Left renal cortex interstitium (tissue), 4 donors: ENCODE measurements at regions not wholly inside any gene's neighbourhood (a gene's known extent, or its start where the extent isn't known, plus 50 kb on each side); places are given as distances from the start of the nearest gene placed in this dataset.

Experiments
- DNase-seq, 4 donors: peaks; one replicate each; pipeline ENCODE4 v3.0.0-alpha.2; 2013; ENCODE audit warnings: low read depth in 4 of 4, low spot score in 2 of 4, missing footprints in 1 of 4

DNA sequence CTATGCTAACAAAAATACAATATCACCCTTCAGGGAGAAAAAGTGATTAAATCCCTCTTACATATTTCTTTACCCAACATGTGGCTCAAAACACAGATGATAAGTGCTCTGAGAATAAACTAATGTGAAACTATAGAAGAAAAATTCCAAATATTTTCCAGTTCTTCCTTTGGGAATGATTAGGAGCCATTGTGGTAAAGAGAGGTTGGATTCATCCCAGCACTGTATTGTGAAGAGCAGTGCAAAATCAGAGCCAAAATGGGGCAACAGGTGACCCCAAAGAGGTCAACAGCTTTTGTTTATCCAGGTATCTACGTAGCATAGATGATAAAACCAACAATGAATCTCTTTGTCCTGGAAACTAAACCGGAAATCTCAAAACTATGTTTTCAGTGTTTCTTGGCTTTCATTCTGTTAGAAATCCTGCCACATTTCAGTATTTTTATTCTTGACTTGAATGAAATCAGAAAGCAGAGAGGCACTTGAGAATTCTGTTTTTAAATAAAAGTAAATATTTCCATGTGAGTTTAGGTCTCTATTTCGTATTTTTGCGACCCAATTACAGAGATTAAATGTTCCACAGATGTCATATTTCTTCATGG, 120.4 kb upstream of the FST start:
- DNase-seq = no peak

DNA sequence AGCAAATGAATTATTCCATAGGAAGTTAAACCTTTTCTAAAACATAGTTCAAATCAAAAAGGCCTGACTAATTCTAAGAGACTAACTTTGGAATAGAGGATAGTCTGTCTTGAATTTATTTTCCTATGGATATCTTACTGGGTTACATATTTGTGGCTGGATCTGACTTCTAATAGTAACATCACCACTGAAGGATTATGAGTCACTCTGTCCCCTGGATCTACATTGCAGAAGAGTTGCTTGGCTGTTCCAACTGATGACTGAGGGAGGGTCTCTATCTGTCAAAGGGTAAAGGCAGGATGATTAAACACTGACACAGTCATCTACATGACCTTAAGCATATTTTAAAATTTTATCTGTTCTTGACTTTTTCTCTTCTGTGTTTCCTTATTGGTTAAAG, 119.6 kb upstream of the FST start:
- no peak for DNase-seq

DNA sequence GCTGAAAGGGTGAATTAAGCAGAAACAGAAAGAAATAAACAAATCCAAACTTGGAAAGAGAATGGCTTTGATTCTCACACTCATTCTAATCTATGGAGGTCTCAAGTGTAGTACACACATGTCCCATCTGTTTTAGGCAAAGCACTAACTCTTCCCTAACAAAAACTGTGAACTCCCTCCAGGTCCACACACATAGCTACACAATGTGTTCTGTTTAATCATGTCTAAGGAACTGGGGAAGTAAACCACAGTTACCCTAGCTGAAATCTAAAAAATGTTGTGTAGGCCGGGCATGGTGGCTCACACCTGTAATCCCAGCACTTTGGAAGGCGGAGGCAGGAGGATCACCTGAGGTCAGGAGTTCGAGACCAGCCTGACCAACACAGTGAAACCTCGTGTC, 118.7 kb upstream of the FST start:
- no peak for DNase-seq

DNA sequence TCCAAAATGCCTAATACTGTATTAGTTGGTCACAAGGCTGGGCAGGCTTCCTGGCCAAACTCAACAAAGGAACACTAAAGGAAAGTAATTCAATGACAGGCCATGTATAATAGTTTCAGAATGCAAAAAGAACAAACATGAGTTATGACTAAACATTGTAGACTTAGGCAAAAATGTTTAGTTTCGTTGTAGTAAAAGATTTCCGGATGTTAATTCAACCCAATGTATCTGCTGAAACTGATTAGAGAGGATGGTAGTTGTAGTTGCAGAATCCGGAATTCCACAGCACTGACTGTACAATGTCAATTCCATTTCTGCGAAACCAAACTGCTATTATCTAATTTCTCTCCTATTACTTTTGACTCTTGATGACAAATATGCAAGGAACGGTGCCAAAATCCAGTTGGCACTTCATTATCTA, 117.9 kb upstream of the FST start:
- no peak for DNase-seq

DNA sequence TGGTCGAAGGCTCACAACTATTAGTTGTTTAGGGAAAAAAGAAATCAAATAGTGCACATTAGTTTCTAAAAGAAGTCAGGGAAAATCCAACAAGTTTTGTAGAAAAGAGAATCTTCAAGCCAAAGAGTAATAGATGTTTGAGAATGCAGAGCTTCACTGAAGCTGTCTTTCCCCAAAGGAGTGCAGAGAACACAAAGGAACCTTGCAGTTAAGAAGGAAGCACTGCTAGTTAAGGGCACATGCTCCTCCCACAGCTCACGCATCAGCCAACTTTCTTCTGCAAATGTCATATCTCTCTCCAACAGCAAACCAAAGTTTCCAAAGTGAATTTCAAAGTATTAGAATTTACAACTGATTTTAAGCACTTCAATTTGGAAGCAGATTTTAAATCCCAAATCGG, 116.4 kb upstream of the FST start:
- DNase-seq = no peak

DNA sequence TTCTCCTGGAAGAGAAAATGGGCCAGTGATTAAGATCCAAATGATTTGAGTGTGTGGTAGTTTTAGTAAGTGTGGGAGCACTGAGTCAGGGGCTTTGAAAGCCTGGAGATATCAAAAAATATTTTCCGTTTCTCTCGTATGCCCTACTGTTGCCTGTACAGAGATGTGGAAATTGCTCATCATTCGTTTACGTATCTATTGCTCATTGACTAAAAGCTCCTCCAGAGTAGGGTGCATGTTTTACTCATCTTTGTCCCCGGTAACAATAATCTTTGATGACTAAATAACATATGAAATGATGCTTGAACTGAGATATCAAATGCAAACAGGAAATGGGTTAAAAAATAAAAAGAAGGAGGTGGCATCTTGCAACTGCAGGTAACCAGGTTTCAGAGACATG, 114.2 kb upstream of the FST start:
- DNase-seq = no peak

DNA sequence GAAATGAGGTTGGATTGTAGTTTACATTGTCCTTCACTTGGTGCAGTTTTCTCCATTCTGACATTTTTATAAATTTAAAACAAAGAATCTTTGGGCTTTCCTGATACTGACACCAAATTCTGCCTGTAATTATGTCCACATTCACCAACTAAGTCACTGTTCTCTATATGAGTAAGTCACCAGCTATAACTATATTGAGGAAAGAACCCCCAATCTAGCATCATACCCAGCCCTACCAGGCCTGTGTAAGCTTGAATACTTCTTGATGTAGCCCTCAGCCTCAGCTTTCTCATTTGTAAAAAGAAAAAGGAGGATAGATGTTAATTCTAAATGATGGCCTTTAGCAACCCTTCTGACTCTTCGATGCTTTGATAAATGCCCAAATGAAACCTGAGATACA, 112.7 kb upstream of the FST start:
- no peak for DNase-seq

DNA sequence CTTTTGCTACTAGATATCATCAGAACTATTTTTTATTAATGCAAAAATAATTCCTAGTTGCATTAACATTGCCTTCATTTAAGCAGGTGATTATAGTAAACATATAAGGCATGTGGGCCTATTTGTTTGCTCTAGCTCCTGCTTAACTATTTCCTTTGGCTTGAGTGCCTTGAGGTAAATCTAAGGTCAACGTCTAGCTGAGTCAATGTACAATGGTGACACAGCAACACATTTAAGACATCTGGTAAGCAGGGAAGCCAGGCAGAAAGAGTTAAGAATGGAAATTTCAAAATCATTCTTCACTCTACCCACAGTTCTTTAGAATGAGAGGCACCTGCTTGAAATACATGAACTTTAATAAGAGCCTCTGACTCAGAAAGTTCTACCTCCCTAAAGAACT, 111.9 kb upstream of the FST start:
- DNase-seq = no peak

DNA sequence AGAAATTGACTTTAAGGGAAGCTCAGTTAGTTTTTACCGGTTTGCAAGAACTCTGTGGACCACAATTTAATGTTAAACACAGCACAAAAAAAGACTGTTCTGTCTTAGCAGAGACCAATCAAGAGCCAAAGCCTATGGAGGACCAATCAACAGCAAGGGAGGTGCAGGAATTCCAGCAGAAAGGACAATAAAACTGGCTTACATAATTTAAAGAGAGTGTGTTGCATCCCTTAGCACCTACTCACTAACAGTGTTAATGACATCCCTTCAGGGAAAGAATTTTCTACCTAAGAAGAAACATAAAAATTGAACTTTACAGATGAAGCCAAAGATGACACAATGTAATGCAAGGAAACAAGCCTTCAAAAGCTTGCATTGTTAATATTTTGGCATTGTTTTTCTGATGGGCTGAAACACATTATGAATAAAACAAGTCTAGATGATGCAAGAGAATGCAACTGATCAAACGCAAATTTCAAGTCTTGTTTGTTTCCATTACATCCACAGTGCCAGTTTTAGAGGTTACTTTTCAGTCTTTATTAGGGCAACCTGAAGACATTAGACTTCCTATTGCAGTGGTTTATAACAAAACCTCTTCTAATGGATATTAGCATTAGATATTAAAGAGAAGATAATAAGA, 111.3 kb upstream of the FST start:
- no peak for DNase-seq

DNA sequence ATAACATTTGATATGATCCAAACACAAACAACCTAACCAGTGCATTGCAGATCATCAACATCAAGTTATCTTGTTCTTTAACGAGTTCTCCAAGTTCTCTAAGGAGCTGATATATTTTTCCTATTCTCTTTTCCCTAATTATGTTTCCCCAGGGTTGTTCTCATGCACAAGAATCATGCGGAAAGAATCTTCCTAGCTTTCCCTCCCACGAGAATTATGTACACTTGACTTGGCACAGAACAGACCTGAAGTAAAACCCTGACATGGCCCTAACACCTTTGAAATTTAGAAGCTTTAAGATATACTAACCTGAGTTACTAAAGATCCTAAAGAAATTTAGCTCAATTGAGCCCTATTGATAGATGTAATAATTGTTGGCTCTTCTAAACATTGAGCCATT, 110.7 kb upstream of the FST start:
- DNase-seq = no peak

DNA sequence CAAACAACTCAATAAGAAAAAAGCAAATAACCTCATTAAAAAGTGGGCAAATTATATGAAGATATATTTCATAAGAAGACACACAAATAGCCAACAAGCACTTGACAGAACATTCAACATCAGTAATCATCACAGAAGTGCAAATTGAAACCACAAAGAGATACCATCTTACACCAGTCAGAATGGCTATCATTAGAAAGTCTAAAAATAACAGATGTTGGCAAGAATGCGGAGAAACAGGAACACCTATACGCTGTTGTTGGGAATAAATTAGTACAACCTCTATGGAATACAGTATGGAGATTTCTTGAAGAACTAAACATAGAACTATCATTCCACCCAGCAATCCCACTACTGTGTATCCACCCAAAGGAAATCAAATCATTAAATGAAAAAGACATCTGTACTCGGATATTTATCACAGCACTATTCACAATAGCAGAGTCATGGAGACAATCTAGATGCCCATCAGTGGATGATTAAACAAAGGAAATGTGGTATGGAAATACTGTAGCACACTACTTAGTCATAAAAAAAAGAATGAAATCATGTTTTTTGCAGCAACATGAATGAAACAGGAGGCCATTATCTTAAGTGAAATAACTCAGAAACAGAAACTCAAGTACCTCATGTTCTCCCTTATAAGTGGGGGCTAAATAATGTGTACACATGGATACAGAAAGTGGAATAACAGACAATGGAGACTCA, 106.8 kb upstream of the FST start:
- no peak for DNase-seq

DNA sequence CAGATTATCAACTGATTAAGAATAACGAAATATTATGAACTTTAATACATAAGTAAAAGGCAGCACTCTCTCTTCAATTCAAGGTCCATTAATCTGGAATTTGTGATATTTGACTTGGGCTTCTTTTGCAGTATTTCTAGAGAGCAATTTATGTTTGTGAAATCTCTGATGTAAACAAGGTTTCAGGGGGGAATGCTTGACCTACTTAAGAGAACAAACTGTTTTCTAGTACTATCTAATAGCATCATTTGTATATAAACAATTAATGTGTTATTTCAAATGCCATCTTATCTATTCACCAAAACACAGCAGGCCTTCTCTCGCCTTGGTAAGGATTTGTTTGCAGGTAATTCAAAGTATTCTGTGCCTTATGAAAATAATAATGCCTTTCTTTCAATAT, 103.6 kb upstream of the FST start:
- DNase-seq = no peak

DNA sequence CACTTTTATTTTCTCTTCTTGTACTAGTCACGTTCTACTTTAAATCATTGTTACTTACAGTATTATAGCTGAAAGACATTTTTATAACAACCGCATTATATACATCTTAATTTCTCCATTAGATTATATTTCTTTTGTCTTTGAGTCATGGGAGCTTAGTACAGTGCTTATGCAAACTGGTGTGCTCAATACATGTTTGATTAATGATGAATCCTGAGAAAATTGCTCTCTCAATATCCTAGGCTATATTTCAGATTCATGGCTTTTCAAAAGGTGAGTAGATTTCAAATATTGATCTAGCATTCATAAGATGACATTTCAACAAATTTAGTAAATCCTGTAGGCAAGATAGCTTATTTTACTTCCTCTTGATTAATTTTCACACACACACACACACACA, 102.2 kb upstream of the FST start:
- DNase-seq = no peak

DNA sequence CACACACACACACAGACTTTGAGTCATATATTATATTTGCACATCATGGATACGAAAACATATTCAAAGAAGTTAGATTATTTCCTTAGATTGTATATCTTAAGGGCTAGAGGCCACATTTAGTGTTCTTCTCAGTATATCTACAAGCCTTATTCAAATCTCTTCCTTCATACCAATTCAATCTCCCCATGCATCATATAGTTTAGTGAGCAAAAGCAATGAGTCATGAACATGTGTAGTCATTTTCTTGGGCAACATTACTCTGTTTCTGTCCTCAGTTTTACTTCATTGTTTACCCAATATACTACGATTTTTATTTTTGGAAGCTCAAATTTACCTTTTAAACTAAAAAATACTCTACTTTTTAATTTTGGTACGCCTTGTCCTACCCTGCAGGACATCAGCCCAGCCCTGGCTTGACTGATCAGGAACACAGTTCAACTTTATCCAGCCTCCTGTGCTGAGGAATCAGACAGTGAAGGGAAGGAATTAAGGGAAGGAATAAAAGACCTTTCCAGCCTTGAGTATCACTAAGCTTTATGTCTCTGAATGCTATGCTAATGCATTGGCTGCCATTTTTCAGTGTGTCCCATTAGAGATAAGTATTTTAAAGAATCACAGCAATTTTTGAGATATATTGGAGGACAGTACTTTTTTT, 101.7 kb upstream of the FST start:
- DNase-seq = no peak

DNA sequence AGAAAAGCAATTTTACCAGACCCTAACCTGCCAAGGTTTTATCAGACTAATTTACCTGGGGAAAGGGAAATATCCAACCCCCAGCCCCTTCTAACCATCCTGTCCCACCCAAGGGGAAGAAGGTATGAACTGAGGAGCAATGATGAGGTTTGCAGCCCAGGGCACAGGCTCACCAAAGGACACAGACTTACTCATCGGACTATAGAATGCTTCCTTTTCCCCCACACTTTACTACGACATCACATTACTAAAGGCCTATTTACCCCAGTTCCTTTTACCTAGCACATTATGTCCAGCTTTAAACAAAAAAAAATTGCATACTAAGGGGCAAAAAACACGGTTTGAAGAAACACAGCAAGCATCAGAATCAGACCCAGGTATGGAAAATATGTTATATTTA, 94.1 kb upstream of the FST start:
- DNase-seq = no peak

DNA sequence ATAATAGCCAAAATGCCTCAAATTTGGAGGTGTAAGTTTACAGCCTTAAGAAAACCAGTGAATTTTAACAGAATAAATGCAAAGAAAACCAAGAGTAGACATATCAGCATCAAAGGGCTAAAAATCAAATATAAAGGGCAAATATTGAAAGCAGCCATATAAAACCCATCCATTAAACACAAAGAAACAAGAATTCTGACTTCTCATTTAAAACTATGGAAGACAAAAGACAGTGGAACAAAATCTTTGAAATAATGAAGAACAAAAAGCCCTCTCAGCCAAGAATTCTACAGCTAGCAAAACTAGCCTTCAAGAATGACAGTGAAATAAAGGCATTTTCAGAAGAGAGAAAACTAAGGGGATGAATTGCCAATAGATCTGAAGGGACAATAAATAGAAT, 91.3 kb upstream of the FST start:
- no peak for DNase-seq

DNA sequence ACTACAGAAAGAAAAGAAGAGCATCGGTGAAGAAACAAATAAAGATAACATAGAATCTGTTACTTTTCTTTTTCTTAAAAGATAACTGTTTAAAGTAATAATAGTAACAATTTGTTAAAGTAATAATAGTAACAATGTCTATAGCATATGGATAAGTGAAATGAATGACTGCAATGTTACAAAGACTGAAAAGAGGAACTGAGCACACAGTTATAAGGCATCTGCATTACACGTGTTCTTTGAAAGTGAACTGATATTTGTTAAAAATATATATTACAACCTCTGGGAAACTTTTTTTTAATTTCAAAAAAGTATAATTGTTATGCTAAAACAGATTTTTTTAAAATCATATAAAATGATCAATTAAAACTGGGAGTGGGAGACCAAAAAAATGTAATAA, 88.4 kb upstream of the FST start:
- no peak for DNase-seq

DNA sequence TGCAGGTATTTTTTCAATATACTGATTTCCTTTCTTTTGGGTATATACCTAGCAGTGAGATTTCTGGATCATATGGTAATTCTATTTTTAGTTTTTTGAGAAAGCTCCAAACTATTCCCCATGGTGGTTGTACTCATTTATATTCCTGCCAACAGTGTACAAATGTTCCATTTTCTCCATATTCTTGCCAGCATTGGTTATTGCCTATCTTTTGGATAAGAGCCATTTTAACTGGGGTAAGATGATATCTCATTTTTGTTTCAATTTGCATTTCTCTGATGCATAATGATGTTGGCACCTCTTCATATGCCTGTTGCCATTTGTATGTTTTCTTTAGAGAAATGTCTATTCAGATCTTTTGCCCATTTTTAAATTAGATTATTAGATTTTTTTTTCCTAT, 85.6 kb upstream of the FST start:
- DNase-seq = no peak

DNA sequence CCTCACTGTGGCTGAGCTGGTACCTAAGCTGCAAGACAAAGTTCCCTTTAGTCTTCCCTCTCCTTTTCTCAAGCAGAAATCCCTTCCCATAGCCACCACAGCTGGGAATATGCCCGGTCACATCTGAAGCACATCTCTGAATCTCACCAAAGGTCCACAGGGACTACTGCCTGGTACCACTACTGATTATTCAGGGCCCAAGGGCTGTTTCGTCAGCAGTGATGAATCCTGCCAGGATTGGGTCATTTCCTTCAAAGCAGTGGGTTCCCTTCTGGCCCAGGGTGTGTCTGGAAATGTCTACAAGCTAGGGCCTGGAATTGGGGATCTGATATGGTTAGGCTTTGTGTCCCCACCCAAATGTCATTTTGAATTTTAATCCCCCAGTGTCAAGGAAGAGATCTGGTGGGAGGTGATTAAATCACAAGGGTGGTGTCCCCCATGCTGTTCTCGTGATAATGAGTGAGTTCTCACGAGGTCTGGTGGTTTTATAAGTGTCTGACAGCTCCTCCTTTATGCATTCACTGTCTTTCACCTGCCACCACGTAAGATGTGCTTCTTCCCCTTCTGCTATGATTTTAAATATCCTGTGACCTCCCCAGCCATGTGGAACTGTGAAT, 83.2 kb upstream of the FST start:
- no peak for DNase-seq

DNA sequence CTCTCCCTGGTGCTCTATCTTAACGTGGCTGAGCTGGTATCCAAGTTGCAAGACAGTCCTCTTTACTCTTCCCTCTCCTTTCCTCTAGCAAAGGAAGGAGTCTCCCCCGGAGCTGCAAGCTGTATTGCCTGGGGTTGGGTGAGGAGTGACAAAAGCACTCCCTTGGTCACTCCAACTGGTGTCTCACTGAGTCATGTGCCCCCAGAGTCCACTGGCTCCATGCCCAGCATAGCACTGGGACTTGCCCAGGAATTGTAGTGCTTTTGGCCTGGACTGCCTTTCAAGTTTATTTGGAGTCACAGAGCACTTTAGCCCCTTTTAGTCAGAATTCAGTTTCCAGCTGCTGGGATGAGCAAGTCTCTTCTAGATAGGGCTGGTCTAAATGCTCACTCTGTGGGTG, 82.6 kb upstream of the FST start:
- DNase-seq = no peak

DNA sequence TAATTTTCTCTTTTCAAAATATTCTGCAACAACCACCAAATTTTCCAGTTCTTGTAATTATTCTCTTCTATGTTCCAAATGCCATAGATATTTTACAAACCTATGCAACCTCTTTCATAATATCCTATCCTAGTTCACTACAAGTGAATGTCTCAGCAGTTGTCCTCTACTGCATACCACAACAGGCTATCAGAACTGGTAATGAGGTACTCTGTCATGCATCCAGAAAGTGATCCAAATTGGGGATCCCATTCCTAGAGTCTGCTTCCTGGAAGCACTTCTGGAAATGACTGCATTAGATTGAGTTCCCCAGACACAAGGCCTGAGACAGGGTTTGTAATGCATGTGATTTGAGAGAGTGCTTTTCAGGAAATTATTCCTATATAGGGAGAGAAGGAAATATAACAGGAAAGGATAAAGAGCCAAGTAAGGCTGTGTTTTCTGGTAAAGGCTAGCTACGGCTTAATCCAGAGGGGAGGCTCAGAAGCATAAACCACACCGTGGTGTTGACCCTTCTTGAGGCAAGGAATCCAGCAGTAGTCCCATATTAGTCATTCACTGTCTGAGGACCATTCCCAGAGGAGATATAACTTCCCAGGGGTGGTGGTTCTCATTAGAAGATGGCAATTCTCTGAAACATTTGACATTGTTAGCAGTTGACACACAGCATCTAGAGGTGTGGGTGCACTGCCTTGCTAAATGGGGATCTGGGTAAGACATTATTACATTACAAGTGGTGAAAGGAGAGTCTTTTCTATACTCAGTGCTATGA, 80.3 kb upstream of the FST start:
- DNase-seq = no peak
